H1 (cell line): ENCODE measurements at regions not wholly inside any gene's neighbourhood (a gene's known extent, or its start where the extent isn't known, plus 50 kb on each side); places are given as distances from the start of the nearest gene placed in this dataset.

ENCODE experiments used
- CTCF ChIA-PET: fragments of 300-600 bp; sonication (Branson Sonifier 250); formaldehyde crosslinking; loops from one replicate; lab custom pipeline; 2021; ENCODE audit not compliant: partially characterized antibody; lab: Charles Lee
- POLR2A ChIA-PET: fragments of 300-600 bp; sonication (Branson Sonifier 250); formaldehyde crosslinking; loops from one replicate; lab custom pipeline; 2021; ENCODE audit warnings: inconsistent platforms; ENCODE audit not compliant: partially characterized antibody; lab: Charles Lee
- DNase-seq, 2 experiments: peaks; one replicate each; pipeline versions ENCODE4 v3.0.0 to v3.0.0-alpha.2; 2010 to 2022; ENCODE audit warnings: low spot score in 2 of 2, low read depth in 1 of 2, mixed read lengths in 1 of 2
- FAIRE-seq: peaks from 2 replicates; lab custom pipeline; 2011; peaks lifted over from hg19 to GRCh38; lab: Jason Lieb, UNC
- H2AFZ ChIP-seq: 2 replicates; pipeline ENCODE4 v1.8.1; 2012; ENCODE audit warnings: low read length, inconsistent platforms
- H2AK5ac ChIP-seq: 2 replicates; pipeline ENCODE4 v1.6.1; 2013; ENCODE audit warnings: low read depth, low read length
- H2BK120ac ChIP-seq: replicated peaks from 2 replicates; pipeline ENCODE3; 2013; ENCODE audit warnings: low read depth, low read length, inconsistent platforms
- H2BK12ac ChIP-seq: 2 replicates; pipeline ENCODE4 v1.6.1; 2013; ENCODE audit warnings: low read depth, low read length
- H2BK15ac ChIP-seq: 2 replicates; pipeline ENCODE4 v1.6.1; 2013; ENCODE audit warnings: low read length
- H2BK20ac ChIP-seq: 2 replicates; pipeline ENCODE4 v1.6.1; 2013; ENCODE audit warnings: low read length
- H2BK5ac ChIP-seq: 2 replicates; pipeline ENCODE4 v1.6.1; 2013; ENCODE audit warnings: low read depth, low read length
- H3K14ac ChIP-seq: 2 replicates; pipeline ENCODE4 v1.6.1; 2013; ENCODE audit warnings: inconsistent platforms; ENCODE audit not compliant: insufficient read length
- H3K18ac ChIP-seq: 2 replicates; pipeline ENCODE4 v1.6.1; 2013; ENCODE audit warnings: low read length; ENCODE audit errors: extremely low read depth
- H3K23ac ChIP-seq: 2 replicates; pipeline ENCODE4 v1.6.1; 2013; ENCODE audit warnings: inconsistent platforms; ENCODE audit not compliant: insufficient read length
- H3K23me2 ChIP-seq: 2 replicates; pipeline ENCODE4 v1.6.1; 2013; ENCODE audit warnings: low read depth, low read length
- H3K27ac ChIP-seq: 2 replicates; pipeline ENCODE4 v1.6.1; 2011; ENCODE audit warnings: low read depth, low read length, inconsistent platforms
- H3K27me3 ChIP-seq, 4 experiments: replicated peaks in 1 of 4; 1 replicate in 1 of 4; 2 replicates in 3 of 4; pipeline versions ENCODE4 v1.6.1 to v1.8.1; 2011 to 2013; ENCODE audit warnings: low read length in 3 of 4, mild to moderate bottlenecking in 3 of 4, inconsistent platforms in 2 of 4, mixed read lengths in 2 of 4, moderate library complexity in 1 of 4; ENCODE audit not compliant: control insufficient read depth in 3 of 4, insufficient read depth in 3 of 4; ENCODE audit errors: extremely low read depth in 1 of 4
- H3K36me3 ChIP-seq, 4 experiments: 2 replicates each; pipeline versions ENCODE4 v1.6.1 to v1.8.1; 2011 to 2013; ENCODE audit warnings: mild to moderate bottlenecking in 4 of 4, low read length in 3 of 4, moderate library complexity in 2 of 4, control low read depth in 1 of 4, inconsistent platforms in 1 of 4; ENCODE audit not compliant: insufficient read depth in 4 of 4, control insufficient read depth in 2 of 4
- H3K4ac ChIP-seq: replicated peaks from 2 replicates; pipeline ENCODE3; 2013; ENCODE audit warnings: low read length, low read depth, mixed read lengths, inconsistent platforms; ENCODE audit not compliant: insufficient read length
- H3K4me1 ChIP-seq, 4 experiments: replicated peaks in 1 of 4; 1 replicate in 1 of 4; 2 replicates in 3 of 4; pipeline versions ENCODE4 v1.6.1 to v1.8.1; 2011 to 2013; ENCODE audit warnings: low read length in 3 of 4, inconsistent platforms in 2 of 4, mixed read lengths in 1 of 4; ENCODE audit not compliant: insufficient read depth in 4 of 4, control insufficient read depth in 3 of 4
- H3K4me2 ChIP-seq, 2 experiments: 2 replicates each; pipeline versions ENCODE4 v1.6.1 to v1.8.1; 2011 to 2013; ENCODE audit warnings: low read depth in 2 of 2, low read length in 2 of 2, control low read depth in 1 of 2, inconsistent platforms in 1 of 2, mild to moderate bottlenecking in 1 of 2; ENCODE audit not compliant: insufficient read depth in 1 of 2
- H3K4me3 ChIP-seq, 4 experiments: fragments of 200-600, 300-600 bp in 1 of 4; sonication (generic), shearing (Covaris generic), sonication (Bioruptor Twin) in 1 of 4; 2 replicates each; pipeline versions ENCODE4 v1.5.1 to v1.8.1; 2011 to 2016; ENCODE audit warnings: low read length in 4 of 4, low read depth in 3 of 4, control low read depth in 2 of 4, inconsistent platforms in 2 of 4, mild to moderate bottlenecking in 2 of 4, mixed read lengths in 1 of 4, moderate library complexity in 1 of 4; ENCODE audit not compliant: insufficient read depth in 2 of 4; ENCODE audit errors: extremely low read depth in 1 of 4
- H3K56ac ChIP-seq: replicated peaks from 2 replicates; pipeline ENCODE3; 2013; ENCODE audit warnings: low read depth, mild to moderate bottlenecking, mixed read lengths, low read length, inconsistent platforms; ENCODE audit not compliant: insufficient read length
- H3K79me1 ChIP-seq: 2 replicates; pipeline ENCODE4 v1.6.1; 2013; ENCODE audit warnings: low read depth, low read length, control low read depth
- H3K79me2 ChIP-seq, 2 experiments: 2 replicates each; pipeline versions ENCODE4 v1.6.1 to v1.8.1; 2012 to 2013; ENCODE audit warnings: low read length in 2 of 2, mild to moderate bottlenecking in 2 of 2, inconsistent platforms in 1 of 2; ENCODE audit not compliant: insufficient read depth in 2 of 2, control insufficient read depth in 1 of 2
- H3K9ac ChIP-seq, 4 experiments: replicated peaks in 1 of 4; 1 replicate in 1 of 4; 2 replicates in 3 of 4; pipeline versions ENCODE4 v1.6.1 to v1.8.1; 2011 to 2013; ENCODE audit warnings: low read depth in 3 of 4, low read length in 3 of 4, control low read depth in 2 of 4, mild to moderate bottlenecking in 2 of 4, moderate library complexity in 2 of 4, inconsistent platforms in 1 of 4; ENCODE audit errors: extremely low read depth in 1 of 4
- H3K9me3 ChIP-seq, 2 experiments: 2 replicates each; pipeline versions ENCODE4 v1.6.1 to v1.8.1; 2012 to 2013; ENCODE audit warnings: mild to moderate bottlenecking in 2 of 2, moderate library complexity in 2 of 2, control low read depth in 1 of 2, inconsistent platforms in 1 of 2, low read depth in 1 of 2, low read length in 1 of 2, mixed read lengths in 1 of 2; ENCODE audit not compliant: insufficient read depth in 2 of 2
- H4K20me1 ChIP-seq, 2 experiments: replicated peaks in 1 of 2; 2 replicates each; pipeline versions ENCODE3 to v1.8.1; 2011 to 2013; ENCODE audit warnings: inconsistent platforms in 2 of 2, low read length in 2 of 2, mild to moderate bottlenecking in 1 of 2; ENCODE audit not compliant: insufficient read depth in 2 of 2, control insufficient read depth in 1 of 2
- H4K5ac ChIP-seq: 2 replicates; pipeline ENCODE4 v1.6.1; 2013; ENCODE audit warnings: low read length, low read depth, mixed read lengths, inconsistent platforms; ENCODE audit not compliant: insufficient read length
- H4K8ac ChIP-seq: 2 replicates; pipeline ENCODE4 v1.8.0; 2013; ENCODE audit warnings: mild to moderate bottlenecking, moderate library complexity, low read length, inconsistent platforms; ENCODE audit not compliant: insufficient read depth; ENCODE audit errors: extremely low read depth
- H4K91ac ChIP-seq: replicated peaks from 2 replicates; pipeline ENCODE3; 2013; ENCODE audit warnings: low read length, mixed read lengths, inconsistent platforms; ENCODE audit not compliant: insufficient read length
- ATF2 ChIP-seq: IDR thresholded peaks from 2 replicates; pipeline ENCODE4 v1.6.1; 2012; ENCODE audit warnings: low read length, inconsistent platforms
- ATF3 ChIP-seq: IDR thresholded peaks from 2 replicates; pipeline ENCODE4 v1.6.1; 2011; ENCODE audit warnings: low read depth, mild to moderate bottlenecking, low read length; ENCODE audit not compliant: insufficient read depth
- BCL11A ChIP-seq, 2 experiments: IDR thresholded peaks; one replicate each; pipeline ENCODE4 v1.6.1; 2011; ENCODE audit warnings: low read depth in 2 of 2, low read length in 2 of 2, mild to moderate bottlenecking in 2 of 2
- EP300 ChIP-seq, 2 experiments: IDR thresholded peaks; 1 replicate in 1 of 2; 2 replicates in 1 of 2; pipeline ENCODE4 v1.6.1; 2011 to 2012; ENCODE audit warnings: low read depth in 2 of 2, low read length in 2 of 2, mild to moderate bottlenecking in 2 of 2, borderline replicate concordance in 1 of 2, inconsistent platforms in 1 of 2, moderate library complexity in 1 of 2
- JUND ChIP-seq: IDR thresholded peaks from 2 replicates; pipeline ENCODE4 v1.6.1; 2011; ENCODE audit warnings: mild to moderate bottlenecking, improper control_type of control experiment, low read length
- KDM4A ChIP-seq: IDR thresholded peaks from one replicate; pipeline ENCODE4 v1.7.1; 2012; ENCODE audit warnings: low read depth, mild to moderate bottlenecking, moderate library complexity, low read length, inconsistent platforms; ENCODE audit not compliant: severe bottlenecking
- MAFK ChIP-seq: IDR thresholded peaks from 2 replicates; pipeline ENCODE4 v1.6.1; 2012; ENCODE audit warnings: low read depth, mild to moderate bottlenecking, improper control_type of control experiment, low read length
- NANOG ChIP-seq: IDR thresholded peaks from 2 replicates; pipeline ENCODE4 v1.6.1; 2011; ENCODE audit warnings: low read length, low read depth, mild to moderate bottlenecking, inconsistent platforms; ENCODE audit not compliant: insufficient read depth, poor library complexity, severe bottlenecking
- POU5F1 ChIP-seq: IDR thresholded peaks from 2 replicates; pipeline ENCODE4 v1.6.1; 2011; ENCODE audit warnings: low read depth, mild to moderate bottlenecking, low read length, moderate library complexity
- SIN3A ChIP-seq, 2 experiments: IDR thresholded peaks in 1 of 2; conservative IDR thresholded peaks in 1 of 2; 2 replicates each; pipeline ENCODE4 v1.6.1; 2011 to 2012; ENCODE audit warnings: low read length in 2 of 2, improper control_type of control experiment in 1 of 2, low read depth in 1 of 2, mild to moderate bottlenecking in 1 of 2
- SP2 ChIP-seq: IDR thresholded peaks from 2 replicates; pipeline ENCODE4 v1.6.1; 2012; ENCODE audit warnings: mild to moderate bottlenecking, low read length, inconsistent platforms
- SRF ChIP-seq: IDR thresholded peaks from 2 replicates; pipeline ENCODE4 v1.6.1; 2011; ENCODE audit warnings: mild to moderate bottlenecking, low read depth, low read length, moderate library complexity
- TCF12 ChIP-seq: IDR thresholded peaks from 2 replicates; pipeline ENCODE4 v1.6.1; 2011; ENCODE audit warnings: low read depth, mild to moderate bottlenecking, low read length
- WGBS, 2 experiments: shearing (Covaris generic) in 1 of 2; methylation state at CpG; one replicate each; pipeline versions ENCODE4 v1.1.6 to v1.1.7; 2013 to 2015; ENCODE audit warnings: low lambda C conversion rate in 2 of 2, mixed read lengths in 2 of 2, inconsistent platforms in 1 of 2, low coverage in 1 of 2, missing lambda C conversion rate in 1 of 2; ENCODE audit not compliant: insufficient replicate concordance in 2 of 2, insufficient coverage in 1 of 2, insufficient read length in 1 of 2; ENCODE audit errors: extremely low coverage in 1 of 2, missing lambda C conversion rate in 1 of 2; 5-methylcytosine and 5-hydroxymethylcytosine counted together

- no peaks in the 10 kb centered on the region for H3K4me1 ChIP-seq
- no peaks in the 10 kb centered on the region for H3K79me2 ChIP-seq
- ChIA-PET CTCF (no interaction called here), POLR2A (no interaction called here)
- H2BK15ac ChIP-seq, result no peak overlapping the region
- H3K27me3 ChIP-seq, result no peaks in the 10 kb centered on the region
- H3K14ac ChIP-seq, result no peak overlapping the region
- no peak overlapping the region for H3K4ac ChIP-seq
- no peak overlapping the region for H3K4me3 ChIP-seq
- WGBS, 2 experiments, result 86% methylated on average over 1 of the region's 1 CpG; no CpG with 5 or more reads in 1 of the 2 experiments
- H2BK120ac ChIP-seq, result no peak overlapping the region
- no peak overlapping the region for H3K56ac ChIP-seq
- H3K18ac ChIP-seq, result no peak overlapping the region
- no peak for DNase-seq
- no peak overlapping the region for H2AFZ ChIP-seq
- no peaks in the 10 kb centered on the region for H3K36me3 ChIP-seq
- H3K9ac ChIP-seq, result no peak overlapping the region
- no peaks in the 10 kb centered on the region for H4K20me1 ChIP-seq
- no peak overlapping the region for H4K91ac ChIP-seq
- no peak overlapping the region for H2BK5ac ChIP-seq
- no peak overlapping the region for H4K5ac ChIP-seq
- no peak overlapping the region for H3K4me2 ChIP-seq
- no peak overlapping the region for H3K27ac ChIP-seq
- FAIRE-seq, result no peak
- no peaks in the 10 kb centered on the region for H3K9me3 ChIP-seq
- H2AK5ac ChIP-seq, result no peak overlapping the region
- no peak overlapping the region for H2BK12ac ChIP-seq
- no peak overlapping the region for H3K23ac ChIP-seq
- no peaks in the 10 kb centered on the region for H3K23me2 ChIP-seq
- H2BK20ac ChIP-seq, result no peak overlapping the region
- H3K79me1 ChIP-seq, result no peaks in the 10 kb centered on the region
- H4K8ac ChIP-seq, result no peak overlapping the region
- TF ChIP-seq ATF2, result no peak
- TF ChIP-seq TCF12, result no peak
- no peak for TF ChIP-seq SRF
- TF ChIP-seq BCL11A (IDR thresholded peaks at IDR 0.05; ENCODE audit: low read depth in 2 of 2, low read length in 2 of 2), result no peak
- TF ChIP-seq SIN3A (conservative IDR thresholded peaks at IDR 0.05 in 1 of 2, IDR thresholded peaks at IDR 0.05 in 1 of 2; ENCODE audit: low read depth in 1 of 2, low read length in 2 of 2), result no peak
- no peak for TF ChIP-seq NANOG
- TF ChIP-seq ATF3, result no peak
- no peak for TF ChIP-seq EP300 (IDR thresholded peaks at IDR 0.05; ENCODE audit: borderline replicate concordance in 1 of 2, low read depth in 2 of 2, low read length in 2 of 2)
- no peak for TF ChIP-seq MAFK
- TF ChIP-seq SP2, result no peak
- TF ChIP-seq KDM4A, result no peak
- no peak for TF ChIP-seq POU5F1
- no peak for TF ChIP-seq JUND
Observed at GRCh38 chr14:27079716-27080115, 481.9 kb upstream of the NOVA1 start.
